ENCODE measurements at regions not wholly inside any gene's neighbourhood (a gene's known extent, or its start where the extent isn't known, plus 50 kb on each side); places are given as distances from the start of the nearest gene placed in this dataset.

DNA sequence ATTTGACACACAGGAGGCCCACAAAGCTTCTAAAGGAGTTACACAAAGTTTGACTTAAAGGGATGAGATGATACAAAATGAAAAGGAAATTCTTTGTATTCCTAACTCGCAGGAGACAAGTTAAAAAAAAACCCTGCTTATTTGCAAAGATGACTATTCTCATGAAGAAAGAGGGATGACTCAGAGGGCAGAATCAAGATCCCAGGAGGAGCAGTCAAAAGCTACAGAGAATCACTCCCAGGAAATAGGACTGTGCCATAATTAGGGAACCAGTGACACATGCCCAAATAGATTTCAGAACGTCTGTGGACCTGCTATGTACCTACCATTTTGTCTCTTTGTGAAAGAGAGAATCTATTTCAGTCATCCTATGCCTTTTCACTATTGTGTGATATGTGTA, 103.5 kb upstream of the ARRDC3 start:
- TF ChIP-seq, protein P1, sequence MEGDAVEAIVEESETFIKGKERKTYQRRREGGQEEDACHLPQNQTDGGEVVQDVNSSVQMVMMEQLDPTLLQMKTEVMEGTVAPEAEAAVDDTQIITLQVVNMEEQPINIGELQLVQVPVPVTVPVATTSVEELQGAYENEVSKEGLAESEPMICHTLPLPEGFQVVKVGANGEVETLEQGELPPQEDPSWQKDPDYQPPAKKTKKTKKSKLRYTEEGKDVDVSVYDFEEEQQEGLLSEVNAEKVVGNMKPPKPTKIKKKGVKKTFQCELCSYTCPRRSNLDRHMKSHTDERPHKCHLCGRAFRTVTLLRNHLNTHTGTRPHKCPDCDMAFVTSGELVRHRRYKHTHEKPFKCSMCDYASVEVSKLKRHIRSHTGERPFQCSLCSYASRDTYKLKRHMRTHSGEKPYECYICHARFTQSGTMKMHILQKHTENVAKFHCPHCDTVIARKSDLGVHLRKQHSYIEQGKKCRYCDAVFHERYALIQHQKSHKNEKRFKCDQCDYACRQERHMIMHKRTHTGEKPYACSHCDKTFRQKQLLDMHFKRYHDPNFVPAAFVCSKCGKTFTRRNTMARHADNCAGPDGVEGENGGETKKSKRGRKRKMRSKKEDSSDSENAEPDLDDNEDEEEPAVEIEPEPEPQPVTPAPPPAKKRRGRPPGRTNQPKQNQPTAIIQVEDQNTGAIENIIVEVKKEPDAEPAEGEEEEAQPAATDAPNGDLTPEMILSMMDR (IDR thresholded peaks at IDR 0.05) = no peak
- TF ChIP-seq POLR2A (IDR thresholded peaks at IDR 0.05) = no peak

All from thyroid gland (tissue), 4 donors.